Omental fat pad (tissue), 3 donors: ENCODE measurements at regions not wholly inside any gene's neighbourhood (a gene's known extent, or its start where the extent isn't known, plus 50 kb on each side); places are given as distances from the start of the nearest gene placed in this dataset.

ENCODE experiments used
- ATAC-seq: fragments of 150-250 bp; one replicate; pipeline ENCODE4 v1.9.1; 2016; ENCODE audit warnings: mild to moderate bottlenecking, moderate library complexity; ENCODE audit not compliant: low FRiP score
- DNase-seq: peaks from one replicate; pipeline ENCODE4 v3.0.0-alpha.2; 2019; ENCODE audit warnings: low spot score
- CTCF ChIP-seq, 3 donors: fragments of 450-650 bp; IDR thresholded peaks; one replicate each; pipeline ENCODE4 v1.5.1; 2016 to 2017; ENCODE audit warnings: antibody characterized with exemption in 3 of 3, mild to moderate bottlenecking in 3 of 3, moderate library complexity in 2 of 3

GRCh38 chr5:106584268-106584667 is 1086.5 kb downstream of the EFNA5 start:
- DNase-seq = no peak
- no peak for TF ChIP-seq CTCF (IDR thresholded peaks at IDR 0.05)
- no peak for ATAC-seq

- no peak for DNase-seq
- ATAC-seq = no peak
- no peak for TF ChIP-seq CTCF (IDR thresholded peaks at IDR 0.05)
These were observed 1092.0 kb downstream of the EFNA5 start for GRCh38 chr5:106578736-106579135.

GRCh38 chr5:106574820-106575219 is 1095.9 kb downstream of the EFNA5 start:
- ATAC-seq = no peak
- DNase-seq = no peak
- no peak for TF ChIP-seq CTCF (IDR thresholded peaks at IDR 0.05)

GRCh38 chr5:106566031-106566430 is 1104.7 kb downstream of the EFNA5 start:
- no peak for ATAC-seq
- no peak for TF ChIP-seq CTCF (IDR thresholded peaks at IDR 0.05)

GRCh38 chr5:106545325-106545724 is 1125.4 kb downstream of the EFNA5 start:
- ATAC-seq (no peak), DNase-seq (no peak)
- no peak for TF ChIP-seq CTCF (IDR thresholded peaks at IDR 0.05)

More at GRCh38 chr5:106566031-106566430, 1104.7 kb downstream of the EFNA5 start:
- no peak for DNase-seq

- no peak for TF ChIP-seq CTCF (IDR thresholded peaks at IDR 0.05)
- DNase-seq (no peak), ATAC-seq (no peak)
These were observed 1127.4 kb downstream of the EFNA5 start for GRCh38 chr5:106543330-106543729.

- DNase-seq (no peak), ATAC-seq (no peak)
- TF ChIP-seq CTCF (IDR thresholded peaks at IDR 0.05) = no peak
These were observed 1140.6 kb downstream of the EFNA5 start for GRCh38 chr5:106530150-106530549.
